ENCODE measurements at regions not wholly inside any gene's neighbourhood (a gene's known extent, or its start where the extent isn't known, plus 50 kb on each side); places are given as distances from the start of the nearest gene placed in this dataset.

- Histone ChIP-seq H3K4me1 (ENCODE audit: control insufficient read depth in 2 of 2, insufficient read depth in 1 of 2, low read depth in 1 of 2, low read length in 2 of 2) (peaks cover 16 to 18% of the 10 kb centered on the region in 2 donors), H3K27me3 (ENCODE audit: control insufficient read depth in 3 of 3, insufficient read depth in 3 of 3, low read depth in 1 of 3, low read length in 3 of 3) (peaks cover 0 to 4% (median 0%) of the 10 kb centered on the region in 3 experiments), H2BK15ac (ENCODE audit: low read length) (no peak overlapping the region), H3K36me3 (replicated peaks in 1 of 2; ENCODE audit: control insufficient read depth in 2 of 2, insufficient read depth in 2 of 2, low read length in 2 of 2) (no peaks in the 10 kb centered on the region), H3K79me1 (ENCODE audit: low read depth, low read length) (no peaks in the 10 kb centered on the region), H2AK5ac (ENCODE audit: low read depth, low read length) (no peak overlapping the region), H3K27ac (replicated peaks; ENCODE audit: low read length) (no peak overlapping the region), H2AFZ (ENCODE audit: low read length) (peak overlapping the region; percentile 93), H3K4me2 (ENCODE audit: insufficient read depth, low read length, poor library complexity, severe bottlenecking) (peak overlapping the region; percentile 22), H3K18ac (ENCODE audit: low read length) (no peak overlapping the region), H3K4me3 (ENCODE audit: low read length in 2 of 2) (peak overlapping the region in 1 of 2 donors; percentile 32), H2BK120ac (ENCODE audit: low read depth, low read length) (no peak overlapping the region), H2BK5ac (ENCODE audit: low read length) (no peak overlapping the region), H3K9ac (ENCODE audit: low read depth, low read length, poor library complexity) (no peak overlapping the region), H2BK12ac (ENCODE audit: low read length) (no peak overlapping the region), H3K23ac (ENCODE audit: low read depth, low read length, poor library complexity) (no peak overlapping the region), H3K4ac (ENCODE audit: low read length) (no peak overlapping the region), H3K14ac (ENCODE audit: low read length) (no peak overlapping the region), H3K9me3 (replicated peaks in 1 of 2; ENCODE audit: control insufficient read depth in 2 of 2, insufficient read depth in 1 of 2, low read depth in 1 of 2, low read length in 2 of 2) (peaks cover 5 to 6% of the 10 kb centered on the region in 2 donors), H4K91ac (ENCODE audit: low read depth, low read length, poor library complexity) (no peak overlapping the region), H4K8ac (ENCODE audit: low read depth, low read length) (no peak overlapping the region)
- DNase-seq (ENCODE audit: low spot score): peak; percentile 18
- no CpG with 5 or more reads among the region's 5 CpGs for WGBS, 2 donors (ENCODE audit: extremely low coverage in 2 of 2, insufficient read length in 2 of 2, insufficient replicate concordance in 1 of 2)
Observed at GRCh38 chr3:150220799-150221198, 187.3 kb upstream of the TSC22D2 start.

GRCh38 chr3:150220041-150220440, 188.1 kb upstream of the TSC22D2 start:
- no peak overlapping the region for H2BK12ac ChIP-seq (ENCODE audit: low read length)
- H2AFZ ChIP-seq (ENCODE audit: low read length): no peak overlapping the region
- no peak overlapping the region for H3K4ac ChIP-seq (ENCODE audit: low read length)
- DNase-seq (ENCODE audit: low spot score): no peak
- H3K9ac ChIP-seq (ENCODE audit: low read depth, low read length, poor library complexity): no peak overlapping the region
- H3K23ac ChIP-seq (ENCODE audit: low read depth, low read length, poor library complexity): no peak overlapping the region
- no peak overlapping the region for H3K4me2 ChIP-seq (ENCODE audit: insufficient read depth, low read length, poor library complexity, severe bottlenecking)
- H3K4me3 ChIP-seq (ENCODE audit: low read length in 2 of 2): no peak overlapping the region
- no peaks in the 10 kb centered on the region for H3K79me1 ChIP-seq (ENCODE audit: low read depth, low read length)
- no peak overlapping the region for H2BK5ac ChIP-seq (ENCODE audit: low read length)
- no peak overlapping the region for H4K91ac ChIP-seq (ENCODE audit: low read depth, low read length, poor library complexity)
- no peak overlapping the region for H2BK120ac ChIP-seq (ENCODE audit: low read depth, low read length)
- peaks cover 5 to 6% of the 10 kb centered on the region in 2 donors for H3K9me3 ChIP-seq (replicated peaks in 1 of 2; ENCODE audit: control insufficient read depth in 2 of 2, insufficient read depth in 1 of 2, low read depth in 1 of 2, low read length in 2 of 2)
- no peak overlapping the region for H3K14ac ChIP-seq (ENCODE audit: low read length)
- H3K18ac ChIP-seq (ENCODE audit: low read length): no peak overlapping the region
- no peak overlapping the region for H2AK5ac ChIP-seq (ENCODE audit: low read depth, low read length)
- H2BK15ac ChIP-seq (ENCODE audit: low read length): no peak overlapping the region
- no peak overlapping the region for H3K27ac ChIP-seq (replicated peaks; ENCODE audit: low read length)
- WGBS, 2 donors (ENCODE audit: extremely low coverage in 2 of 2, insufficient read length in 2 of 2, insufficient replicate concordance in 1 of 2): no CpG with 5 or more reads among the region's 3 CpGs
- H4K8ac ChIP-seq (ENCODE audit: low read depth, low read length): no peak overlapping the region
- peaks cover 18 to 20% of the 10 kb centered on the region in 2 donors for H3K4me1 ChIP-seq (ENCODE audit: control insufficient read depth in 2 of 2, insufficient read depth in 1 of 2, low read depth in 1 of 2, low read length in 2 of 2)
- H3K36me3 ChIP-seq (replicated peaks in 1 of 2; ENCODE audit: control insufficient read depth in 2 of 2, insufficient read depth in 2 of 2, low read length in 2 of 2): no peaks in the 10 kb centered on the region
- peaks cover 0 to 4% (median 0%) of the 10 kb centered on the region in 3 experiments for H3K27me3 ChIP-seq (ENCODE audit: control insufficient read depth in 3 of 3, insufficient read depth in 3 of 3, low read depth in 1 of 3, low read length in 3 of 3)

GRCh38 chr3:150218841-150219240, 189.3 kb upstream of the TSC22D2 start:
- H3K4me1 ChIP-seq (ENCODE audit: control insufficient read depth in 2 of 2, insufficient read depth in 1 of 2, low read depth in 1 of 2, low read length in 2 of 2): peaks cover 18 to 20% of the 10 kb centered on the region in 2 donors
- peaks cover 5 to 6% of the 10 kb centered on the region in 2 donors for H3K9me3 ChIP-seq (replicated peaks in 1 of 2; ENCODE audit: control insufficient read depth in 2 of 2, insufficient read depth in 1 of 2, low read depth in 1 of 2, low read length in 2 of 2)
- no peak overlapping the region for H3K18ac ChIP-seq (ENCODE audit: low read length)
- H3K23ac ChIP-seq (ENCODE audit: low read depth, low read length, poor library complexity): no peak overlapping the region
- no peaks in the 10 kb centered on the region for H3K36me3 ChIP-seq (replicated peaks in 1 of 2; ENCODE audit: control insufficient read depth in 2 of 2, insufficient read depth in 2 of 2, low read length in 2 of 2)
- H2BK5ac ChIP-seq (ENCODE audit: low read length): no peak overlapping the region
- no peak overlapping the region for H2BK15ac ChIP-seq (ENCODE audit: low read length)
- no peak overlapping the region for H2AFZ ChIP-seq (ENCODE audit: low read length)
- H3K14ac ChIP-seq (ENCODE audit: low read length): no peak overlapping the region
- H3K27me3 ChIP-seq (ENCODE audit: control insufficient read depth in 3 of 3, insufficient read depth in 3 of 3, low read depth in 1 of 3, low read length in 3 of 3): peaks cover 0 to 4% (median 0%) of the 10 kb centered on the region in 3 experiments
- H3K27ac ChIP-seq (replicated peaks; ENCODE audit: low read length): no peak overlapping the region
- WGBS, 2 donors (ENCODE audit: extremely low coverage in 2 of 2, insufficient read length in 2 of 2, insufficient replicate concordance in 1 of 2): no CpG with 5 or more reads among the region's 3 CpGs
- H2BK12ac ChIP-seq (ENCODE audit: low read length): no peak overlapping the region
- H3K4me3 ChIP-seq (ENCODE audit: low read length in 2 of 2): no peak overlapping the region
- H3K4me2 ChIP-seq (ENCODE audit: insufficient read depth, low read length, poor library complexity, severe bottlenecking): no peak overlapping the region
- no peak overlapping the region for H3K4ac ChIP-seq (ENCODE audit: low read length)
- H3K79me1 ChIP-seq (ENCODE audit: low read depth, low read length): no peaks in the 10 kb centered on the region
- H2BK120ac ChIP-seq (ENCODE audit: low read depth, low read length): no peak overlapping the region
- no peak for DNase-seq (ENCODE audit: low spot score)
- H2AK5ac ChIP-seq (ENCODE audit: low read depth, low read length): no peak overlapping the region
- no peak overlapping the region for H4K91ac ChIP-seq (ENCODE audit: low read depth, low read length, poor library complexity)
- H4K8ac ChIP-seq (ENCODE audit: low read depth, low read length): no peak overlapping the region
- no peak overlapping the region for H3K9ac ChIP-seq (ENCODE audit: low read depth, low read length, poor library complexity)

- no CpG with 5 or more reads among the region's 4 CpGs for WGBS, 2 donors (ENCODE audit: extremely low coverage in 2 of 2, insufficient read length in 2 of 2, insufficient replicate concordance in 1 of 2)
- peaks cover 0 to 4% (median 0%) of the 10 kb centered on the region in 3 experiments for H3K27me3 ChIP-seq (ENCODE audit: control insufficient read depth in 3 of 3, insufficient read depth in 3 of 3, low read depth in 1 of 3, low read length in 3 of 3)
Observed at GRCh38 chr3:150218236-150218635, 189.9 kb upstream of the TSC22D2 start.

More at GRCh38 chr3:150218236-150218635, 189.9 kb upstream of the TSC22D2 start:
- Histone ChIP-seq H2AFZ (ENCODE audit: low read length) (no peak overlapping the region), H3K27ac (replicated peaks; ENCODE audit: low read length) (no peak overlapping the region), H3K79me1 (ENCODE audit: low read depth, low read length) (no peaks in the 10 kb centered on the region), H2BK12ac (ENCODE audit: low read length) (no peak overlapping the region), H3K4me2 (ENCODE audit: insufficient read depth, low read length, poor library complexity, severe bottlenecking) (no peak overlapping the region), H4K8ac (ENCODE audit: low read depth, low read length) (no peak overlapping the region), H3K23ac (ENCODE audit: low read depth, low read length, poor library complexity) (no peak overlapping the region), H3K36me3 (replicated peaks in 1 of 2; ENCODE audit: control insufficient read depth in 2 of 2, insufficient read depth in 2 of 2, low read length in 2 of 2) (no peaks in the 10 kb centered on the region), H3K9me3 (replicated peaks in 1 of 2; ENCODE audit: control insufficient read depth in 2 of 2, insufficient read depth in 1 of 2, low read depth in 1 of 2, low read length in 2 of 2) (peaks cover 5 to 6% of the 10 kb centered on the region in 2 donors), H3K14ac (ENCODE audit: low read length) (no peak overlapping the region), H3K4me1 (ENCODE audit: control insufficient read depth in 2 of 2, insufficient read depth in 1 of 2, low read depth in 1 of 2, low read length in 2 of 2) (peaks cover 18 to 20% of the 10 kb centered on the region in 2 donors), H2BK15ac (ENCODE audit: low read length) (no peak overlapping the region), H2AK5ac (ENCODE audit: low read depth, low read length) (no peak overlapping the region), H2BK120ac (ENCODE audit: low read depth, low read length) (no peak overlapping the region), H3K18ac (ENCODE audit: low read length) (no peak overlapping the region), H3K4me3 (ENCODE audit: low read length in 2 of 2) (no peak overlapping the region), H3K9ac (ENCODE audit: low read depth, low read length, poor library complexity) (no peak overlapping the region), H2BK5ac (ENCODE audit: low read length) (no peak overlapping the region), H4K91ac (ENCODE audit: low read depth, low read length, poor library complexity) (no peak overlapping the region), H3K4ac (ENCODE audit: low read length) (no peak overlapping the region)
- DNase-seq (ENCODE audit: low spot score): no peak
